PFSK-1 (cell line): ENCODE measurements at regions not wholly inside any gene's neighbourhood (a gene's known extent, or its start where the extent isn't known, plus 50 kb on each side); places are given as distances from the start of the nearest gene placed in this dataset.

Experiments
- FOXP2 ChIP-seq: optimal IDR thresholded peaks from 2 replicates; pipeline ENCODE3; 2011; ENCODE audit warnings: borderline replicate concordance, control low read depth, inconsistent platforms; ENCODE audit not compliant: insufficient read depth; ENCODE audit errors: extremely low read length, extremely low read depth
- POLR2AphosphoS5 ChIP-seq: IDR thresholded peaks from 2 replicates; pipeline ENCODE4 v1.6.1; 2012; ENCODE audit warnings: low read depth, mild to moderate bottlenecking, control low read depth, low read length, moderate library complexity
- SIN3A ChIP-seq: IDR thresholded peaks from 2 replicates; pipeline ENCODE4 v1.6.1; 2012; ENCODE audit warnings: mild to moderate bottlenecking, low read length, moderate library complexity, borderline replicate concordance; ENCODE audit not compliant: insufficient read depth
- TAF1 ChIP-seq: IDR thresholded peaks from 2 replicates; pipeline ENCODE4 v1.6.1; 2012; ENCODE audit warnings: low read length, control low read depth, borderline replicate concordance; ENCODE audit not compliant: insufficient read depth
- TF ChIP-seq, protein P1 (sequence below), 2 experiments: IDR thresholded peaks; 2 replicates each; pipeline versions ENCODE4 v1.6.1 to v1.8.0; 2011 to 2012; ENCODE audit warnings: low read depth in 2 of 2, low read length in 2 of 2, control low read depth in 1 of 2, inconsistent platforms in 1 of 2, mild to moderate bottlenecking in 1 of 2, moderate library complexity in 1 of 2; ENCODE audit not compliant: insufficient read depth in 1 of 2

- no peak for TF ChIP-seq TAF1
- TF ChIP-seq FOXP2: no peak
- TF ChIP-seq, protein P1, sequence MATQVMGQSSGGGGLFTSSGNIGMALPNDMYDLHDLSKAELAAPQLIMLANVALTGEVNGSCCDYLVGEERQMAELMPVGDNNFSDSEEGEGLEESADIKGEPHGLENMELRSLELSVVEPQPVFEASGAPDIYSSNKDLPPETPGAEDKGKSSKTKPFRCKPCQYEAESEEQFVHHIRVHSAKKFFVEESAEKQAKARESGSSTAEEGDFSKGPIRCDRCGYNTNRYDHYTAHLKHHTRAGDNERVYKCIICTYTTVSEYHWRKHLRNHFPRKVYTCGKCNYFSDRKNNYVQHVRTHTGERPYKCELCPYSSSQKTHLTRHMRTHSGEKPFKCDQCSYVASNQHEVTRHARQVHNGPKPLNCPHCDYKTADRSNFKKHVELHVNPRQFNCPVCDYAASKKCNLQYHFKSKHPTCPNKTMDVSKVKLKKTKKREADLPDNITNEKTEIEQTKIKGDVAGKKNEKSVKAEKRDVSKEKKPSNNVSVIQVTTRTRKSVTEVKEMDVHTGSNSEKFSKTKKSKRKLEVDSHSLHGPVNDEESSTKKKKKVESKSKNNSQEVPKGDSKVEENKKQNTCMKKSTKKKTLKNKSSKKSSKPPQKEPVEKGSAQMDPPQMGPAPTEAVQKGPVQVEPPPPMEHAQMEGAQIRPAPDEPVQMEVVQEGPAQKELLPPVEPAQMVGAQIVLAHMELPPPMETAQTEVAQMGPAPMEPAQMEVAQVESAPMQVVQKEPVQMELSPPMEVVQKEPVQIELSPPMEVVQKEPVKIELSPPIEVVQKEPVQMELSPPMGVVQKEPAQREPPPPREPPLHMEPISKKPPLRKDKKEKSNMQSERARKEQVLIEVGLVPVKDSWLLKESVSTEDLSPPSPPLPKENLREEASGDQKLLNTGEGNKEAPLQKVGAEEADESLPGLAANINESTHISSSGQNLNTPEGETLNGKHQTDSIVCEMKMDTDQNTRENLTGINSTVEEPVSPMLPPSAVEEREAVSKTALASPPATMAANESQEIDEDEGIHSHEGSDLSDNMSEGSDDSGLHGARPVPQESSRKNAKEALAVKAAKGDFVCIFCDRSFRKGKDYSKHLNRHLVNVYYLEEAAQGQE (IDR thresholded peaks at IDR 0.05; ENCODE audit: insufficient read depth in 1 of 2, low read depth in 2 of 2, low read length in 2 of 2): no peak
- TF ChIP-seq POLR2AphosphoS5: no peak
- no peak for TF ChIP-seq SIN3A
Observed at GRCh38 chr12:97801471-97802059, 339.0 kb downstream of the RMST start.

DNA sequence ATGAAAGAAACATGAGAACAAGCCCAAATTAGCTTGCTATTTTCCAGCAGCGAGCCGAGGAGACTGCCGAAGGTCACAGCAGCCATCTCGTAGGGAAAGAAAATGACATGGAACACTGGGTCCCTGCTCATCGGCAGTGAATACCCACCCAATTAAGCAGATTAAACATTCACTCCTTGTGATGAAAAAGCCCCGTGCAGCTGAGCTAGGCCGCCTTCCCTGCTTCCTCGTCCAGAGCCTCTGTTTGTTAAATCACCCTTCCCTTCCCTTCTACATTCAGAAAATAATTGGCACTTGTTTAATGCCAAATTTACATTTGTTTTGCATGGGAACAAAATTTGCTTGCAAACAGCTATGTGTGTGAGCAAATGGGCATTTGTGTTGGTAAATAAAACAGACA, 342.5 kb downstream of the RMST start:
- no peak for TF ChIP-seq POLR2AphosphoS5
- TF ChIP-seq SIN3A: no peak
- no peak for TF ChIP-seq TAF1
- TF ChIP-seq FOXP2: no peak
- TF ChIP-seq, protein P1 (IDR thresholded peaks at IDR 0.05; ENCODE audit: insufficient read depth in 1 of 2, low read depth in 2 of 2, low read length in 2 of 2): no peak

DNA sequence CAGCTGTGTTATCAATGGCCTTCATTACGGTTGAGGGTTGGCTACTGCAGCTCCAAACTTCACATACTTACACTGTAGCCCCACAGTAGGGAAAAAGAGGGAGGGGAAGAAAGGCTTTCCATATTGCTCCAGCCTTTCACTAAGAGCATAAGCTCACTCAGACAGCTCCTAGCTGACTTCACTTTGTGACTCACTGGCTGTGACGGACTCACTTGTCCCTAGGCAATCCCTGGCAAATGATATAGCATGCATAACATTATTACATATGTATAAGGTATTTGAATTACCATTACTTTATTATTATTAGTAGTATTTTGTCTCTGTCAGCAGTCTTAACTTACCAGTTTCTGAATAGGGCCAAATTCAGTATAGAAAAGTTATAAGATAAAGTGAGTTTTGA, 350.7 kb downstream of the RMST start:
- no peak for TF ChIP-seq SIN3A

DNA sequence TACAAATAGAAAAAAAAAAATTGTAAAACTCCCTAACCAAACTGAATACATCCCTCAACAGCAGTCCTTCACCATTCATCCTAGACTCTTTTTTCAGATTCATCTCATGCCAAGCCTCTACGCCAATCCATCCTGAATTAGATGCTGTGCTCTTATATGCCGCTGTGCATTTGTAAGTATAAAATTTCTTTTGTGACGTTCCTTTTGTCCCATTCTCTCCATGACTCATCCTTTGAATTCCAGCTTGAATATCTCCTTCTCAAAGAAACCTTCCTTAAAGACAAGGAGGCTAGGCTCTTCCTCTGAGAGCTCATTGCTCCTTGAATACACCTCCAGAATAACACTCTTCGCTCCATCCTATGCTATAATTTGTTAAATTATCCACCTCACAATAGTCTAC, 359.2 kb downstream of the RMST start:
- TF ChIP-seq TAF1 (no peak), POLR2AphosphoS5 (no peak), SIN3A (no peak), FOXP2 (no peak)
- TF ChIP-seq, protein P1 (IDR thresholded peaks at IDR 0.05; ENCODE audit: insufficient read depth in 1 of 2, low read depth in 2 of 2, low read length in 2 of 2): no peak

GRCh38 chr12:97835541-97835940, 372.9 kb downstream of the RMST start:
- TF ChIP-seq SIN3A (no peak), POLR2AphosphoS5 (no peak)

DNA sequence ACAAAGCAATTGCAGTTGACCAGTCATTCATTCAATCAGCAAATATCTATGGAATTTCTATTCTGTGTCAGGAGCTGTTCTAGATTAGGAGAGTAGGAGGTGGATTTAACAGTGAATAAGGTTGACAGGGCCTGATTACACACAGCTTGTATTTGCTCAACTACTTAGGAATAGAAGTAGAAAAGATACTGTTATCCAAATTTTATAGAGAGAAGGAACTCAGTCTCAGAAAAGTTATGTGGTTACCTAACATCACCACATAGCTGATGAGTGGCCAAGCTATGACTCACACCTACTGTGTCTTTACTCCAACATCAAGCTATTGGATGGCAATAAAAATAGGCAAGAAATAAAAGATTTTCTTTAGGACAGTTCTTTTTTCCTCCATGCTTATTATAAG, 374.8 kb downstream of the RMST start:
- TF ChIP-seq SIN3A (no peak), POLR2AphosphoS5 (no peak), TAF1 (no peak), FOXP2 (no peak)
- TF ChIP-seq, protein P1 (IDR thresholded peaks at IDR 0.05; ENCODE audit: insufficient read depth in 1 of 2, low read depth in 2 of 2, low read length in 2 of 2): no peak
